ENCODE measurements at regions not wholly inside any gene's neighbourhood (a gene's known extent, or its start where the extent isn't known, plus 50 kb on each side); places are given as distances from the start of the nearest gene placed in this dataset.
"Not testable (repeated sequence)": the region's sequence is repeated elsewhere in the genome, so short reads cannot be mapped to it uniquely, and the experiment has no call there.

DNA sequence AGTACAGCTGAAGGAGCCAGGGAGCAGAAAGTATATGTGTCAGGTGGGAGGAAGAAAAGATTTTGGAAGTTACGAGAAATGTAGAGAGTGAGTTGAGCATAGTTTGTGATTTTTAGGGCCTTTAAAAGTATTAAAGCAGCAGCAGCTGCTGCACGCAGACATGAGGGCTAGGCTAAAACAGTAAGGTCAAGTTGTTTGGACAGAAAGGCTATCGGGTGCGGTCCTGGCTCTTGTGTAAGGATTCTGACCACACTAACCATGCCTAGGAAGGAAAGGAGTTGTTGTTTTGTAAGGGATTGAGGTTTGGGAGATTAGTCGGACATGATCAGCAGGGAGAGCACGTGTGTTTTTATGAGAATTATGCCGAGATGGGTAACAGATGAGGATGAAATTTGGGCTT is 991.6 kb upstream of the WWC1 start:
- DNase-seq, result not testable (repeated sequence)

DNA sequence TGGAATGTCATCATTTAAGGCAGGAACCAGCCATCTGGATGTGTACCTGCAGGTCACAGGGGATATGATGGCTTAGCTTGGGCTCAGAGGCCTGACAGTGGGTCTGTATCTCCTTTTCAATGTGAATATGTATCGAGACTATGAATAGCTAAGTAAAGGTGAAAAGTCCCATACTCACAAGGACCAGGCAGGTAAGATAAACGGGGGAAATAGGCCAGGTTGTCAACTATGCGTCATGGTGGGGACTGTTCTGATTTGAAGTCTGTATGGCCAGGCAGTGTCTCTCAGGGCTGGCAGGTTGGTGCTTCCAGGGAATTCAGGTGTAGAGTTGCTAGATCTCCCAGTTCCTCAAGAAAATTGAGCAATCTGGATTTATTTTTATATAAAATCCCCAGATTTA is 987.9 kb upstream of the WWC1 start:
- no peak for DNase-seq

DNA sequence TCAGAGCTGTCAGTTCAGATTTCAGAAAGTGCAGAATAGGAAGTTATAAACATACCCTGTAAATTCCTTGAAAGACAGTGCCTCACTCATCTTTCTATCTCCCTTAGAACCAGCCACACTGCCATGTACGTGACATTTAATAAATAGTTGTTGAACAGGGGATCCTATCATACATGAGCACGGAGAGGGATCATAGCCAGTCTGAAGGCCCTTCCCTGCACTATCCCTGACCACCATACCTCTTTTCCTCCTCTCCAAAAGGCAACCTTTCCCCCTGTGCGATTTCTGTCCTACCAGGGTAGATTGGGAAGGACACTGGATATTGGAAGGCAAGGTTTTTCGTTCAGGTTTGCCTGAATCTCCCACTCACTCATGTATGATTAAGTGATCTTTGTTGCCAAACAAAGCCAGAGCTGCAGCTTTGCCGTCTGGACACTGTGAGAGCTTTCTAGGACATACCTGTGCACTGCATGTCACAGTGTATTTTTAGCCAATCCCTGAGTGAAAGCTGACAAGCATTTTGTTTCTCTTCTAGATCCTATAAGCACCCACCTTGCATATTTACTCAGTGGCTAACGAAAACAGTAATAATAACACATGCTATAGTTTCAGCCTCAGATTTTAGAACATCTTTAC is 986.5 kb upstream of the WWC1 start:
- no peak for DNase-seq

DNA sequence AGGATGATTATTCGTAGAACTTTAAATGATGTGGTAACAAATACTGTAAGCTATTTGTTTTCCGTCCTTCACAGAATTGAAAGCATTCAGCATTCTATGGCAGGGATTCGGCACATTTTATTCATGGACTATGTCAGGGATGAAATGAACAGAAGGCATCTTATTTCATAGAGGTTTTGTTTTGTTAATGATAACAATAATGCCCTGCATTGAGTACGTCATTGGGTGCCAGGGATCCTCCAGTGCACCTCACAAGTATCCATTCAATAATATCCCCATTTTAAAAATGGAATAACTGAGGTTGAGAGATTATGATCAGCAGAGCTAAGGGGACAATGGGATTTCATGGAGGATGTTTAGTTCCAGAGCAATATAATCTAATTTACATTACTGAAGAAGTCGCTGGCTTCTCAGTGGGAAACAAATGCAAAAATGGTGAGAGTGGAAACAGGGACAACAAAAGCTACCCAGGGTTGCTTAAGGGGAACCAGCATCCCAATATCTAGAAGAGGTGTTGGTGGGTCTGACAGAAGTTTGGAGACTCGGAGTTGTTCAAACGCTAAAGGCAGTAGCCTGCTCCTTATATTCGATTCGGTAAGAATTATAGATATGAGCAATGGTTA is 985.7 kb upstream of the WWC1 start:
- DNase-seq, result no peak

DNA sequence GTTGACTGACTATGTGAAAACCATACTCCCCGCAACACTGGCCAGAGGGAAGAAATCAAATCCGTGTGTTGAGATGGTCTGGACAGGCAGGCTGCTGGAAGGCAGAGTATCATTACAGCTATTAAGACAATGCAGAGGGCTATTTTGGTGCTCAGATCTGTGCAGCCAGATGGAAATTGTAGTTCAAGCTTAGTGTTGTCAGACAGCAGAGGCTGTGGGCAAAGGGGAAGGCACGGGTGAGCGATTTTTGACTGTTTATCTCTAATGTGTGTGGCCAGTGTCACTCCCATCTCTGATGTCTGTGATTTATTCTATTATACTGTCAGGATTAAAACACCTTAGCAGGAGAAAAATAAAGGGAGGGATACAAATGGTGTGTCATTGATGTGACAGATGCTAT is 984.4 kb upstream of the WWC1 start:
- DNase-seq, result no peak

DNA sequence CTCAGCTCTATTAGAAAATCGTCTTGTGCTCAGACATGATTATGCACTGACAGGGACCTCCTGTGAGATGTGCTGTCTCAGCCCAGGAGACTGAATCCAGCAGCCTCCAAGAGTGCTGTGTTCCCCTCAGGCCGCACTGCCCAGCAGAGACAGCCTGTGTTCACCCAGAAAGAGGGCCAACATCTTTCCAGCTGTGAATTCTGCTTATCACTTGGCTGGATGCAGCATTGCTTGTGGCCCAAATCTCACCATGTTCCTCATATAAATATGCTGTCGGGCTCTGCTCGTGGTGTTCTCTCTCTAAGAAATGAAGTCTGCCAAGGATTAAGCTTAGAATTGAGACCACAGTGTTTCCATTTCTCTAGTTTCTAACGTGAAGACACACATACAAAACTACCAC is 983.0 kb upstream of the WWC1 start:
- no peak for DNase-seq

DNA sequence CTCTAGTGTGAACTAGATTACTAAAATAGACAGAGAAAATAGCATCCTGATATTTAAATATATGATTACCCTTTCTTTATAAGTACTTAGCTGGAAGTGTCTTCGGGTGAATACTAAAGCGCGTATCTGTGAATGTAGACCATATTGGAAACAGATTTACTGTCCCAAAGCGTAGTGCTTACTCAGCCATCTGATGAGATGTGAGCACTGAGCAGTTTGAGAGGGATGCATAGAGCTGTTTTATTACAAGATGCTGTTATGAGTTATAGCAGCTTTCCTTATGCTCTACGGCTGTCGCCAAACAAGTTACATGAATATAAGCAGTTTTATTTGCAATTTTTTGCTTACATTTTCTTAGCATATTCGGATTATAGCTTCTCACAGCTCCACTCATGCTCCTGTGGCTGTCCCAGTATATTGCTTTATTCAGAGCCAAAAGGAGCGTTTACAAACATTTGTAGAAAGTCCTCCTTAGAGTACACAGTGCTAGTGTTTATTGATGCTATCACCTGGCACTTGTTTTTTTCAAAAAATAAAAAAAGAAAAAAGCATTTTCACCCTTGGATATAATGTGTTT is 981.4 kb upstream of the WWC1 start:
- no peak for DNase-seq

DNA sequence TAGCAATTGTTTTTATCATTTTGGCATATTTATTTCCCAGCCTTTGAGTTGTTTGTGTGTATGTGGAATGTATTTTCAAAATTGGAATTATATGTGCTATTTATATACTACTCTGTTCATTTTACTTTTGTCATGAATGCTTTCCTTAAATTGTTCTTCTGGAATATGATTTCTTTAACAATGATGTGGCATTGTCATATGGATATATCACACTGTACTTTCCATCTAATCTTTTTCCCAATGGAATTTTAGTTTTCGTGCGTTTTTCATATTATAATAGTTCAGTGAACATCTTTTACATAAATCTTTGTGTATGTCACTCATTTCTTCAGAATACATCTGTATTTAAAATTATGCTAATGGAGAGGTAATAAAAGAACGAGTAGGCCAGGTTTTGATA is 980.1 kb upstream of the WWC1 start:
- no peak for DNase-seq

DNA sequence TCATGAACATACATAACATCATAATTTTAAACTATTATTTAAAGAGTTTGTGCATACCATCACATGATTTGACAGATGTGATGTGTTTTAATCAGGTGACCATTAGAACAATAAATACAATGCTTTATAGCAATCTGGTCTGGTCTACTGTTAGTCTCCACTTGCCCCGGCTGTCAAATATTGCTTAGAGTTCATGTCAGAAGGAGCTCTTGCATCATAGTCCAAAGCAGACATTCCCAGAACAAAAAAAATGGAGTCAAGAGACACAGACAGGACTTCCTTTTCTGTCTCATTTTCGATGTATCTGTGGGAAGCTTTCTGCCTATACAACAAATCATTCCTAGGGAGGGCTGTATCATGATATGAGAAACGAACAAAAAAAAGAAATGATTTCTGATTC is 979.2 kb upstream of the WWC1 start:
- DNase-seq, result no peak

DNA sequence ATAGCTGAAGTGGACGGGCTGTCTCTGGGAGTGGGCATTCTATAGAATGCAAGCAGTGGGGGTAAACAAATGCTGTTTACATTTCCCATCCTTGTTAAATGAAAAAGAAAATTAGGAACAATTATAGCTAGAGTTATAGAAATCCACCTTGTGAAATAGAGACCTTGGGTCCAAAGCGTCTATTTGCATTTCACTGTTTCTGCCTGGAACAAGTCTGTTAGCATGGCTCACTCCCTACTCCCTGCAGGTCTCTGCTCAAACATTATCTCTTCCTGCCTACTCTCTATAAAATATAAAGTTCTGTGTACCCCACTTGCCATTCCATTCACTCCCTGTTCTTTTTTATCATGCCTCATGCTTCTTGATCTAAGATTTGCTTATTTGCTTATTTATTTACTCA is 975.7 kb upstream of the WWC1 start:
- DNase-seq, result no peak

DNA sequence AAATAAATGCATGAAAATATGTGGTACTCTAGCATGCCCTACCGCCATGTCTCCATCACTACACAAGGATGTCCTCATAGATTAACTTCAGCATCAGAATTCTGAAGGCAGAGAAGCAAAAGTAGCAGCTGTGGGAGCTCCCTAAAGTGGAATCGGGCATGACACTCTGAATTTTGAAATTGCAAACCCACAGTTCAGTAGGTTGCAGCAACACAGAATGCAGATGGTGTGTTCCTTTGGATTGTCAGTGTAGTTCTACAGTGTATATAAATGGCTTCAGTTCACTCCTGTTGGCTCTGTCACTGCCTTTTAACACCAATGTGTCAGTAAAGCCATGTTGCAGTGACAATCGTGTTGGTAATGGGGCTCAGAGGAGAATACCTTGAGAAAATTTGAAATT is 973.6 kb upstream of the WWC1 start:
- no peak for DNase-seq

DNA sequence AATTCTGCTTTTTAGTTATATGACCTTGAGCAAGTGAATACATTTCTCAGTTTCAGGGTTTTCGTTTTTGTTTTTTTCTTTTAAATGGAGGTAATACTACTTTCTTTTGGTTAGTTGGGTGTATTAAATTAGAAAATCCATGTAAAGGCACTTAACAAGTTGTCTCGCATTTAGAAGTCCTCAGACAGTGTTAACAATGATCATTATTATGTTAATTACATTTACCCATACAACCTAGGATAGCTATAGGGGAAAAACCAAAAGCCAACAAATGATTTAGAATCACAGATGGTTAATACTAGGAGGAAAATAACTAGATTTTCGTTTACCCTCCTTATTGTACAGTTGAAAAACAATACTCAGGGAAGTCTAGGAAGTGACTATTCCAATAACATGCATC is 972.2 kb upstream of the WWC1 start:
- DNase-seq, result no peak

DNA sequence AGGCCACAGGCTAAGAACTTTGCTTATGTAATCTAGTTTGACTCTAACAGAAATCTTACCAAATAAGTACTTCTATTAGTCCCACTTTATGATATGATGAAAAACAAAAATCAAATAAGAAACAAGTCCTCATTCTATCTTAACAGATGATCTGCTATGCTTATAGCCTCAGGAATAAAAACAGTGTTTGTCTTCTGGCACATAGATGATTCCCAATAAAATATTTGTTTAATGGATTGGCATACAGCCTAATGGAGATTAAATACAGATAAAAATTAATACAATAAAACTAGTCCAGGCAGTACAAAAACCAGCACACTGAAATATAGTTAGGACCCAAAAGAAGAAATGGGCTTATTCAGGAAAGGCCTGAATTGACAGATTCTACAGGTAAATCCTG is 971.4 kb upstream of the WWC1 start:
- DNase-seq, result no peak

DNA sequence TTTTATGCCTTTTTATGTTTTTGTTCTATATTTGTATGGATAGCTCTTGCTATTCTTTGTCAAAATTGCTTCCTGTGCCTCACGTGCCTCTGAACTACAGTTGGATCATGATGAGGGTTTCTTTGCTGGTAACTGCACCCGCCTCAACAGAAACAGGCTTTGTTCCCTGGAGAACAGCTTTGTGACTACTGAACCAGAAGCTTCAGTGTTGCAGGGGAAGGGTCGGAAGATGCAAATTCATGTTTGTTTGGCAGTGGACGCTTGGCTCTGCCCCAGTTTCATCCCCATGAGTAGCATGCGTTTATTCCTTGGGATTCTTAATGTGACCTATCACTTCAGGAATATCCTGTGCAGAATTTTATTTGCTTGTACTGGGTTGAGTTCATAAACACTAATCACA is 959.1 kb upstream of the WWC1 start:
- DNase-seq, result no peak

DNA sequence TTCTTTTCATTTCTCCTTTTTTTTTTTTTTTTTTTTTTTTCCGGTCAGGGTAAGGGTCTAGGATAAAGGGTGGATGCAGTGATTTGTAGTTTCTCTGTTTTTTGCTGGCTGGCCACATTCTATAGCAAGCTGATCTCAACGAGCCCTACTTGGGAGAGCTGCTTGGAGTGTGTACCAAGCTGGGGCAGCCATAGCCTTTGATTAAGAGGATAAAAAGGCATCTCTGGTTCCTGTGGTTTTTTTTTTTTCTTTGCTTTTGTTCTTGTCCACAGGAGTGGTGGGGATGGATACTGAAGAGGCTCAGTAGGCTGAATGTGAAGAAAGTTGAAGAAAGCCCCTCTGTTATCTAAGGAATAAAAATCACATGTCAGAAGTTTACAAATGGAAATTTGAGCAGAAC is 955.3 kb upstream of the WWC1 start:
- DNase-seq, result no peak

DNA sequence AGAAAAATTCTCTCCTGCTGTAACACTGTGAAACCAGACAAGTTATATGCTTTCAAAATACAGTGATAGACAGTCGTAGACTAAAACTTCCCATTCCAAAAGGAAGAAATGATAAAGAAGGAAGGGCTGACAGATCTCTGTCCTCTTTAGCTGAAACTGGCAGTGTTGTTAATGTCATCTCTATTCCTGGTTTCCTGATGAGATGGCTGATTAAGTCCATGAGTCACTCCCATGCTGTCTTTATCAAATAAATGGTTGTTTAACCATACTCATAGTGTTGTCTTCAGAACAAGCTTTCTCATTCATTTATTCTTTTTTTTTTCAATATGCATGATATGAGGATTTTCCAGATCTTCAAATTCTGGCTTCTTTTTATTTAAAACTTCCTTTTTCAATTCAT is 952.2 kb upstream of the WWC1 start:
- DNase-seq, result no peak

DNA sequence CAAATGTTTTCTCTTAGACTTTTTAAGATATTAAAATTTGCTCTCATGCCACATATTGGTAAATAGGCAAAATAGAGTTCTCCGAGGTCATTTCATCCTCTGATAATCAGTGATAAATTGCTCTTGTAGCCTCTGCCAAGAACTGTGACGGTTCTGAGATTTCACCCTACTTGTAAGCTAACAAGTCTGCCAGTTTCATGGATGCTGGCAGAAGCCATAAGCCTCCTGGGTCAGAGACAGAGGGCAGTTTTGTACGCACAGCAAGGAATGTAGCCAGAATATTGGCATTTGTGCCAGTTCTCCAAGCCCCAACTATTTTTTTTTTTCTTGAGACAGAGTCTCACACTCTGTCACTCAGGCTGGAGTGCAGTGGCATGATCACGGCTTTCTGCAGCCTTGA is 945.0 kb upstream of the WWC1 start:
- no peak for DNase-seq

DNA sequence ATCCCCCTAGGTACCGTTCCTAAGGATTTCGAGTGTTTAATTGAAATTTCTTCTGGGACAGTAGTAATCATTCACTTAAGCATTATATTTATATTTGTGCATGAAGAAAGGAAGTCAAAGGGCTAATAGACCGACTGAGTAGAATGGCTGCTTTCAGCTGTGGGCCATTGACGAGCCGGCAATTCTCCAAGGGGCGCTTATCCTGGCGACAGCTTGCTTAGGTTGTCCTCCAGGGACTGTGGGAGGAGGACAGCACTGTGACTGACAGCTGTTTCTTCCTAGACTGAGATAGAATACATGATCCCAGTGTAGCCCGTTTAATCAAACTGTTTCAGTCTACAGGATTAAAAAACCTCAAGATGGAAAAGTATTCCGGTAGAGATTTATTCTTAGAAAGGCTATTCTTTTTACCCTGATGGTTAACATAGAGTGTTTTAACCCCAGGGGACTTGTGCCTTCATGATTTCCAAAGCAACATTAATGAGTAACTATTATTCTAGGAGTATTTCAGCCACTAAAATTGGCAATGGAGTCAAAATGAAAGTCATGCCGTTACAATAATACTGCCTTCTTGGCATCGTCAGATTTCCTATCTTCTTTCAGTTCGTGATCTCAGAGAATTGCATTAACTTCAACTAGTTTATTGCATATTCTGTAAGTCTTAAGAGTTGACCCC is 943.1 kb upstream of the WWC1 start:
- no peak for DNase-seq

DNA sequence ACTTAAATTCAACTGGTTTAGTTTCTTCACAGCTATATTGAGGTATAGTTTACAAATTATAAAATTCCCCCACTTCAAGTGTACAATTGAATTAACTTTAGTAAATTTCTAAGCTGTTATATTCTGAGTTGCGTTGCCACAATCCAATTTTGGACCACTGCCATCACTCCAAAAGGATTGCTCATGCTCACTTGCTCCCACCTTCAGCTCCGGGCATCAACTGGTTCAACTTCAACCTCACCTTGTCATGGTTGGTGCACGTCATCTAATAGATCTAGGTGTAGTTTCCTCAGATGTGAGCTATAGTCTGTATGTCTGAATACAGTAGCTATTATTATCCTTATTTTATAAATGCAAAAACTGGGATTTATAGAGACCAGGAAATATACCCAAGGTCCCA is 942.5 kb upstream of the WWC1 start:
- no peak for DNase-seq

DNA sequence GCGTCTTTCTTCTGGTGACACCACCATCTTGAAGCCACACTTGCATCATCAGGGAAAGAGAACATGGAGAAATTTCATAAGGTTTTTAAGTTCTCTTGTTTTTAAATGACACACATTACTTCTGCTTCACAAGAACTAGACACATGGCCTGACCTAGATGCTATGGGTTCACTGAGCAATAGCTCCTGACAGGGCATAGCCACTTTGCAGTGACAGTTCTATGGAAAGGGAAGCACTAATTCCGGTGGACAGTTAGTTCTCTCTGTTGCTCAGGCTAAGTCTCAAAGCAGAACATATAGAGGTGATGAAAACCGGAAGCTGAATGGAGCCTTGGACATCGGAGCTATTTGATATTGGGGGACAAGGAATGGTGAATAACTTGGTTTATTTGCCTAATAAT is 940.1 kb upstream of the WWC1 start:
- no peak for DNase-seq

DNA sequence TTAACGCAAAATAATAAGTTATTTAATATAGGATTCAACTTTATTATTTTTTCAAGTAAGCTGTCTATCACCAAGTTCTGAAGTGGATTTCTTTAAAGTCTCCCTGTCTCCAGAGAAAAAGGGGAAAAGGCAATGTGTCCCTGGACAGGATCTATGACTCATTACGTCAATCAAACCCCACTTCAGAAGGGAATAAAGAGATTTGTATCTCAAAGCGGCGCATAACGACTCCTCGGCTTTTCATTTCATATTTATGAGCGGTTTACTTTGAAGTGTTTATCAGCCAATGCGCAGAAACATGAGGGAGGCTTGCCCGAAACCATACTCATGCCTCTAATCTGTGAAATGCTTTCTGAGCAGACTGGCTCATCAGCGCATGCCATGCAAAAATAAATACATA is 938.6 kb upstream of the WWC1 start:
- DNase-seq, result no peak

DNA sequence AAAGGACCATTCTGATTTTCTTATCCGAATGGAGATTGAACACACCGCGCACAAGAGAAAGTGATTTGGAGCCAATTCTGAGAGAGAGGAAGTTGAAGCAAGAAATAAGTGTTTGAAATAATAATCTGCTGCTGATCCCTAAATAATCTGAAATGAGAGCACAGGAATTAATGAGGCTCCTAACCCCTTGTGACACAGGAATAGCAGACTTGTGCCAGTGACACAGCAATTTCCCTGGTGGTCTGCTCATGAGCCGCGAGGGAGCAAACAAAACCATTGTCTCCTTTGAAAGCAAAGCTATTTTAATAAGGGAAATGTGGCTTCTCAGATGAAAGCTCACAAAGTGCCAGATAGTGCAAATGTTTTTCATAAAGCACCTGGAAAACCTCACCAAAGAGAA is 936.1 kb upstream of the WWC1 start:
- DNase-seq, result no peak

DNA sequence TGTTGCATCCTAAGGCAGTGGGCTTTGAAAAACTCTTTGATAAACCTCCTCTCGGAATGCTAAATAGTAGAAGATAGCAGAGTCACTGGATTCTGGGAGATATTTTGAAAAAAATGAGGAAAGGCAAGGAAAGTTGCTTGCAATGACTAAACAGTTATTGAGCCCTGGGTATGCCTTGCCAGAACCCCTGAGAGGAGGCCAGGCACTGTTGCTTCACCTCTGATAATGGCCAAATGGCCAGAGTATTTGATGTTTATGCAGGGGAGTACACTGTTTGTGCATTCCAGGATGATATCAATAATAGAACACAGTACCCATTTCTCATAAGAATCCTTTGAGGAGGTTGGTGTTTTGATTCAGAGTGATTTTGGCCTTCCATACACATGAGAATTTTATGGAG is 935.1 kb upstream of the WWC1 start:
- no peak for DNase-seq

DNA sequence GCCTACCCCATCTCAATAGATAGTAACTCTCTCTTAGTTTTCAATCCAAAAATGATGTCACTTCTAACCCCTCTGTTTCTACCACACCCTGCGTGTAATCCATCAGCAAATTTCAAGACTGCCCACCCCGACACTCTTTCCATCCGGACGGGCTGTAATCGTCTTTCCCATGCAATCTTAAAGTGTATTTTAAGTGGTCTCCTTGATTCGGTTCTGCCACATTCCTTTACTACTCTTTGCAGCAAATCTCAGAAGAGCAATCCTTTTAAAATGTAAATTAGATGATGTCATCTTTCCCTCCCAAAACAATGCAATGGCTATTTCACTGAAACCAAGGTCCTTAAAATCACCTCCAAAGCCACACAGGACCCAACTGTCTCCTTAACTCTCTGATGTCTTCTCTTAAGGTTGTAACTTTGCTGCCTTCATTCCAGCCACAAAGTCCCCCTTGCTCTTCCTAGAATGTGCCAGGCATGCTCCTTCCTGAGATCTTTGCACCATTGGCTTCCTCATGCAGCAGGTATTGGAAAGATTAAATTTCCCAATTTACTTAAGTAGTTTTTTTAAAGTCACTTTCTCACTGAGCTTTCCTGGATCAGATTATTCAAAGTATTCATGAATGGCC is 932.5 kb upstream of the WWC1 start:
- DNase-seq, result no peak
